ENCODE measurements at regions not wholly inside any gene's neighbourhood (a gene's known extent, or its start where the extent isn't known, plus 50 kb on each side); places are given as distances from the start of the nearest gene placed in this dataset.
A peak's percentile ranks its signal among the peaks of the same experiment; 100 is the strongest.

DNA sequence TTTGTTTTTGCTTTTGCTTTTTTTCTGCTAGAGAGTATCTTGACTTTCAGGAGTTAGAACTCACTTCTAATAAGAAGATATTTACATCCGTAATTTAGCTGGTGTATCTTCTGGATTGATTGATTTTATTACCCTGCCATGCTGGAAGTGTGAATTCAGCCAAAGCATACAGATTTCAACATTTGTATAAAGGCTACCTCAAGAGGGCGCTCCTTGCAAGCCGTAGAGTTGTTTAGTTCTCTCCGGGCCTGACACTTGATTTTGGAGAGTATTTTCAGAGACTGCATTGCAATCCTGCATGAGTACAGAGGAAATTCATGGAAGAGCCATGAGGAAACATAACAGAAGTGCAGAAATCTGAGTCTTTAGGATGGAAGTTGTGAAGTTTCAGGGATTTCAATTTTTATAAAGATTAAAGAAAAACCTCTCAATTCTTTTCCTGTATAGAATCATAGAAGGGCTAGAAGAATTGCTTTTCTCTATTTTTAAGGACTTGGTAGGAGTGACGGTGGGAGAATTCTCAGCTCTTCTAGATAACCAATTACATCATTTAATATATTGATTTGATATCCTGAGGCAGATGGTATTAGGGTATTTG, 66.7 kb upstream of the TIAM2 start:
- H3K4me1 Mint-ChIP-seq, result peaks cover 30% of the 10 kb centered on the region
- no peaks in the 10 kb centered on the region for H3K36me3 Mint-ChIP-seq
- DNase-seq (ENCODE audit: low spot score in 2 of 2, unreplicated experiment in 2 of 2), result peak in 1 of 2 experiments; percentile 64
- H3K27me3 Mint-ChIP-seq (ENCODE audit: low read depth), result no peaks in the 10 kb centered on the region
- no peaks in the 10 kb centered on the region for H3K9me3 Mint-ChIP-seq
- H3K4me3 Mint-ChIP-seq, result no peak overlapping the region
- H3K27ac Mint-ChIP-seq, result no peak overlapping the region
- TF ChIP-seq, protein P1, sequence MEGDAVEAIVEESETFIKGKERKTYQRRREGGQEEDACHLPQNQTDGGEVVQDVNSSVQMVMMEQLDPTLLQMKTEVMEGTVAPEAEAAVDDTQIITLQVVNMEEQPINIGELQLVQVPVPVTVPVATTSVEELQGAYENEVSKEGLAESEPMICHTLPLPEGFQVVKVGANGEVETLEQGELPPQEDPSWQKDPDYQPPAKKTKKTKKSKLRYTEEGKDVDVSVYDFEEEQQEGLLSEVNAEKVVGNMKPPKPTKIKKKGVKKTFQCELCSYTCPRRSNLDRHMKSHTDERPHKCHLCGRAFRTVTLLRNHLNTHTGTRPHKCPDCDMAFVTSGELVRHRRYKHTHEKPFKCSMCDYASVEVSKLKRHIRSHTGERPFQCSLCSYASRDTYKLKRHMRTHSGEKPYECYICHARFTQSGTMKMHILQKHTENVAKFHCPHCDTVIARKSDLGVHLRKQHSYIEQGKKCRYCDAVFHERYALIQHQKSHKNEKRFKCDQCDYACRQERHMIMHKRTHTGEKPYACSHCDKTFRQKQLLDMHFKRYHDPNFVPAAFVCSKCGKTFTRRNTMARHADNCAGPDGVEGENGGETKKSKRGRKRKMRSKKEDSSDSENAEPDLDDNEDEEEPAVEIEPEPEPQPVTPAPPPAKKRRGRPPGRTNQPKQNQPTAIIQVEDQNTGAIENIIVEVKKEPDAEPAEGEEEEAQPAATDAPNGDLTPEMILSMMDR (IDR thresholded peaks at IDR 0.05; ENCODE audit: unreplicated experiment), result peak; percentile 81

DNA sequence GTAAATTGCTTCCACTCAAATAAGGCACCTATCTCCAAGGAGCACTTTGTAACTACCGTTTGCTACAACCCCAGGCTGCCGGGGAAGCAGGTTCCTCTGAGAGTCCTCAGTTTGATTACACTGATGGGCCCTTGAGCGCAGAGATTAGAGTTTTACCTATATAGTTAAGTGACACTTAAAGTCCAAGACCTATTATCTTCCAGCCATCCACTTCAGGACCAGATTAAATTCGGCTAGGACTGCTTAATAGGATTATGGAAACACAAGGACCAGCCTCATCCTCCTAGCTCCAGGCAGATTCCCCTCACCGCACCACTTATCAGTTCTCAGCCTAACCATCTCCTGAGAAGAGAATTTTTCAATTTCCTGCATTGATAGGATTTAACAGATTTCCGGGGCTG, 64.7 kb upstream of the TIAM2 start:
- peaks cover 31% of the 10 kb centered on the region for H3K4me1 Mint-ChIP-seq
- H3K4me3 Mint-ChIP-seq, result no peak overlapping the region
- H3K9me3 Mint-ChIP-seq, result no peaks in the 10 kb centered on the region
- no peak overlapping the region for H3K27ac Mint-ChIP-seq
- peaks cover 1% of the 10 kb centered on the region for H3K36me3 Mint-ChIP-seq
- no peaks in the 10 kb centered on the region for H3K27me3 Mint-ChIP-seq (ENCODE audit: low read depth)
- DNase-seq (ENCODE audit: low spot score in 2 of 2, unreplicated experiment in 2 of 2), result no peak
- TF ChIP-seq, protein P1 (IDR thresholded peaks at IDR 0.05; ENCODE audit: unreplicated experiment), result no peak

- TF ChIP-seq, protein P1 (IDR thresholded peaks at IDR 0.05; ENCODE audit: unreplicated experiment), result no peak
- Mint-ChIP-seq H3K9me3 (no peaks in the 10 kb centered on the region), H3K27me3 (ENCODE audit: low read depth) (no peaks in the 10 kb centered on the region), H3K36me3 (peaks cover 1% of the 10 kb centered on the region), H3K4me1 (peaks cover 31% of the 10 kb centered on the region), H3K4me3 (no peak overlapping the region), H3K27ac (peak overlapping the region; percentile 40)
- DNase-seq (ENCODE audit: low spot score in 2 of 2, unreplicated experiment in 2 of 2), result no peak
Observed at GRCh38 chr6:154931711-154932424, 63.2 kb upstream of the TIAM2 start.

- no peak for DNase-seq (ENCODE audit: low spot score in 2 of 2, unreplicated experiment in 2 of 2)
- TF ChIP-seq, protein P1 (IDR thresholded peaks at IDR 0.05; ENCODE audit: unreplicated experiment), result no peak
- Mint-ChIP-seq H3K27ac (peak overlapping the region; percentile 11), H3K27me3 (ENCODE audit: low read depth) (no peaks in the 10 kb centered on the region), H3K9me3 (no peaks in the 10 kb centered on the region), H3K4me1 (peaks cover 34% of the 10 kb centered on the region), H3K36me3 (peaks cover 1% of the 10 kb centered on the region), H3K4me3 (no peak overlapping the region)
Observed at GRCh38 chr6:154932515-154933027, 62.5 kb upstream of the TIAM2 start.

DNA sequence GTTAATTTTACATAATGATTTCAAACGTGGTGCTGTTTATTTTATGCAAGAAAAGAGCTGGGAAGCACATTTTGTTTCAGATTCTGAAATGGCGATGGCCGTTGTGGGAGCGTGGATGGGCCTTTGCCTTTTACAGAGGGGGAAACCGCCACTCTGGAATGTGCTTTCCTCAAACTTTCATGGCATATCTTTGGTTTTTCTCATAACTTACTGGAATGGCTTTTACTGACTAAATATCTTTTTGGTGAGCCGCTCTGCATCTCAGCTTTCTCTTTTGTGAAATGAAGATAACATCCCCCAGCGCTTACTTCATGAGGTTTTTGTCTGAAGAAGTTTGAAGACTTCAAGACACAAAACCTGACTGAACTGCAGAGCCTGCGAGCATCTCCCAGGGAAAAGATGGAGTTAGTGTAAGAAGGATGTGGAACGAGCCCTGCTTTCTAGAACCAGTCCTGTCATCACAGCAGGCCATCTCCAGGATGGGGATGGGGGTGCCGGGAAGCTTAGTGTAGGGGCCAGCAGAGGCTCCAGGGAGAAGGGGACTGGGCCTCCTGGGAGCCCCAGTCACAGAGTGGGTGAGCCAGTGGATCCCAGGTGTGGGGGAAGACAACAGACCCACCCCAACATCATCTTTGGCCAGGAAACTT, 61.8 kb upstream of the TIAM2 start:
- TF ChIP-seq, protein P1 (IDR thresholded peaks at IDR 0.05; ENCODE audit: unreplicated experiment), result no peak
- Mint-ChIP-seq H3K36me3 (peaks cover 1% of the 10 kb centered on the region), H3K9me3 (no peaks in the 10 kb centered on the region), H3K27me3 (ENCODE audit: low read depth) (no peaks in the 10 kb centered on the region), H3K27ac (peak overlapping the region; percentile 11), H3K4me3 (no peak overlapping the region), H3K4me1 (peaks cover 39% of the 10 kb centered on the region)
- DNase-seq (ENCODE audit: low spot score in 2 of 2, unreplicated experiment in 2 of 2), result no peak

All from mesothelial cell of epicardium (in vitro differentiated cells).